ENCODE measurements at regions not wholly inside any gene's neighbourhood (a gene's known extent, or its start where the extent isn't known, plus 50 kb on each side); places are given as distances from the start of the nearest gene placed in this dataset.

DNA sequence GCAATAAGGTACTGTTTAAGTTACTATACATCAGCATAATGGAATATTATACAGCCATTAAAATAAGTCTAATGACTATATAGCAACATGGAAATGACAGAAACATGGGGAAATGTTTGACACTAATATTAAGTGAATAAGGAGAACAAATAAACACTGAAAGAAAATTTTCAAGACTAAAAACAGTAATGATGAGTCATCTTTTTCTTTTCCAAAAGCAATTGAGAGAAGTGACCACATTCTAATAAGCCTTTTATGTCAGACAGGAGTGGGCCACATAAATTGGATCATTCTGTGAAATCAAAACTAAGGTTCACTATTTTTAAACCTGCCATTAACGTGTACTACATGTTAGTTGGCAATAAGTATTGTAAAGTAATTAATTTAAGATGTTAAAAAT is 187.5 kb downstream of the AHR start:
- no peak for DNase-seq

- no peak for DNase-seq
These were observed 188.4 kb downstream of the AHR start for GRCh38 chr7:17486835-17487234.

GRCh38 chr7:17487343-17487742 is 188.9 kb downstream of the AHR start:
- DNase-seq: no peak

- no peak for DNase-seq
These were observed 190.4 kb downstream of the AHR start for GRCh38 chr7:17488829-17489228.

DNA sequence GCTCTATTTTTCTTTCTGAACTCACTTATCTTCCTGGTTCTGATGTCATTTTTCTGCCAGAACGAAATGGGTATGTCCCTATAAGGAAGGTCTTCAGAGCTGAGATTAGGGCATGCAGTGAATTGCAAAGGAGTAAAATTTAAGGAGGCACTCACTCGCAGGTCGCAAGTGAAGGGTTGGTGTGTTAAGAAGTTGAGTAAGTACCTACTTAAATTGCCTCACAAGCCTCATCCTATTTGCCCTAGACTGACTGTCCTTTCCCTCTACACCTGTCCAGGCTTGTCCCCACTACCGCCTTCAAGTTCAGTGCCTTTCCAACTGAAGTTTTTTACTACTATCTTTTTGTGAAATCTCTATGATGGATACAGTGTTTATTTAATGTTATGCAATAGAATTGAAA is 191.5 kb downstream of the AHR start:
- DNase-seq: no peak

GRCh38 chr7:17490825-17491224 is 192.4 kb downstream of the AHR start:
- no peak for DNase-seq

GRCh38 chr7:17492437-17492836 is 194.0 kb downstream of the AHR start:
- no peak for DNase-seq

GRCh38 chr7:17493446-17493845 is 195.0 kb downstream of the AHR start:
- peak; percentile 41 for DNase-seq

GRCh38 chr7:17495655-17496394 is 197.4 kb downstream of the AHR start:
- no peak for DNase-seq

DNA sequence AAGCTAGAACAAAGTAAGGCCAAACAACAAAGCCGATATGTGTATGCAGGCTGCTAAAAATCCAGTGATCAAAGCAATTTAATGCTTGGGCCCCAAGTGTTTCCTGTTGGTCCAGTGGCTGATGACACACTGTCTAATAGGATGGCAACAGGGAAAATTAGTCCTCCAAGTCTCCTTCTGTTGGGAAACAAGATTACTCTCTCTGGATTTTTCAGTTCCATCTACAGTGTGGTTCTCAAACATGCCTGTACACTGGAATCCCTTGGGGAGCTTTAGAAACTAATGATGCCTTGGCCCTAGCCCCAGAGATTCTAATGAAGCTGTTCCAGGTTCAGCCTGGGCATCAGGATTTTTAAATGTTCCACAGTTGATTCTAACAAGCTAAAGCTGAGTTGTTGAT is 198.7 kb downstream of the AHR start:
- peak; percentile 31 for DNase-seq

GRCh38 chr7:17497549-17498167 is 199.2 kb downstream of the AHR start:
- DNase-seq: no peak

- DNase-seq: no peak
These were observed 199.8 kb downstream of the AHR start for GRCh38 chr7:17498230-17498629.

DNA sequence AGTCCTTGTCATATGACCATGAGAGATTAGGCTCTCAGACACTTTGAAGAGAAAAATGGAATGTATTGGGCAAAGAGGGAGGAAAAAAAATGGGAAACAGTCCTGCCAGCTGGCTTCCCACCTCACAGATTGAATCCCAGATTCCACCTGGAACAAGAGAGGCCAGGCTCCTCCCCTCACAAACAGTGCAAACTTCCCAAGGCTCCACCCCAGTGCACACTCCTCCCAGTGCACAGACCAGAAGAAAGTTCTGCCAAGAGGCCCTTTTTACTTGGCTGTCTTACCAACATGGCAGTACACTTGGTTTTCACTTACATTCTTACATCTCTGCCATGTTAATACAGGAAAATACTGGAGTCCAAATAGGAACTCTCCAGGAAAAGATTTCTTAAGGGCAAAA is 202.3 kb downstream of the AHR start:
- no peak for DNase-seq

GRCh38 chr7:17501441-17502212 is 203.2 kb downstream of the AHR start:
- DNase-seq: peak; percentile 69

DNA sequence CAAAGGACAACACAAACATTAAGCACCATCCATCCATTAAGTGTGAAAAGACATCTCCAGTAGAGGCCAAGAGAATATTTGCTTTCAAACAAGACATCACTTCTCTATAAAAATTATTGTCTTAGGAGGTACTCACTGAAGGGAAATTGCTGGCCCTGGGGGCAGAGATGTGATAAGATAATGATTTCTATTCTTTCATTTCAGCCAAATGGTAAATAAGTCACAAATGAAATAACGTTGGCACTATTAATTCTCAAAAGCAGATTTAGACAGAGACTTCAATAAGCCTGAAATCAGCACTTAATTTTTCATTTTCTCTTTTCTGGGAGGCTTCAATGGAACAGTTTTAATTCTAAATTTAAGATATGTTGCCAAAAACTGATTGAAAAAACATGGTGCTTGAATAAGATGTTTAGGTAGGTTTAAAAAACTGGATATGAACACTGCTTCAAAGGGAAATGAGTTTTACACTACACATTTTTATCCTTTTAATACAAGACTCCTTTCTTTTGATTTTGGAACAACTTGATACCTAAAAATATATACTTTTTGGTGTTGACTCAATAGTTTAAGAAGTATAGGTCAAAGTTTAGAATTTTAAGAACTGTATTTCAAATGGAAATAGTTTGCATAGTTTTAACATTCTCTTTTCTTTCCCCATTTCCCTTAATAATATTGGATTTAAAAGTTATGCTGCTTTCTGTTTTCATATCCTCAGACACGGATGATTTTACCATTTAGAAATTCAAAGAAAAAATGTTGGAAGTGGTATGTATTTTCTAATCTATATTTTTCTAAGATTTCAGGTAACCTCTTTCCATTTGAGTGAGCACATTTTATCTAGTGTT is 204.0 kb downstream of the AHR start:
- DNase-seq: peak; percentile 33

GRCh38 chr7:17506095-17506494 is 207.6 kb downstream of the AHR start:
- DNase-seq: peak; percentile 8

- no peak for DNase-seq
These were observed 208.1 kb downstream of the AHR start for GRCh38 chr7:17506596-17506995.

GRCh38 chr7:17507717-17508116 is 209.3 kb downstream of the AHR start:
- no peak for DNase-seq

DNA sequence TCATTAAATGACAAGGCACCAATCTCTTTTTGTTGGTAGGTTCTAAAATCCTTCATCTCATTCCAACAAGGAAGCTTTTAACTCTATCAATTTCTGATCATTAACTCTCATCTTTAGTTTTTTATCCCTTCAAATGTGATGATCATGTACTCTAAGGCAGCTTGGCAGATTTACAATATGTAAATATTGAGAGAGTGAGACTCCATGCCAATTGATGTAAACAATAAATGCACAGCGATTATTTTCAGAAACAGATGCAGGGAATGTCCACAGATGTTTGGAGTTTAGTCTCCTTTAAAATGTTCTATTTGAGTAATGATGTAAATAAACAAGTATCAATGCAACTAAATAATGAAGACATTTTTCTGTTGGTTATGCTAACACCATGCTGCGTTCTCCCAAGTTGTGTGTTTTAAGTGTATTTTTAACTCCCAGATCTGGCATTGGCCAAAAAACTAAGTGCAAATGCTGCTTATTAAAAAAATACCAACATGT is 213.8 kb downstream of the AHR start:
- no peak for DNase-seq

DNA sequence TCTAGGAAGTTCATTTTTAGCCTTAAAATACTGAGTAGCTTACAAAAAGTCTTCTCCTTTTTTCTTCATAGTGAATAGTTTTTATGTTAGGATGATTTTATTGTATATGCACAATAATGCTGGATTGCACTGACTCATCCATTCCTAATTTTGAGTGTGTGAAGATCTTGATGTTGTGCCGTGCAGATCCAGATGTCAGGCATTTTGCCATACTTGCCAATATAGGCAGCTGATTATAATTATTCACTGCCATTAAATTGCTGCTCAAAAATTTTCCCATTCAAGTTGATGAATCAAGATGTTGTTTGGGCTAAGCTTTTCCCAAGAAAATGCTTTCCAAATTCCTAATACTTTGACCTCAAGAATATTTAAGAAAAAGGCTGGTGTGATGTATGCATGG is 218.3 kb downstream of the AHR start:
- DNase-seq: peak; percentile 89

DNA sequence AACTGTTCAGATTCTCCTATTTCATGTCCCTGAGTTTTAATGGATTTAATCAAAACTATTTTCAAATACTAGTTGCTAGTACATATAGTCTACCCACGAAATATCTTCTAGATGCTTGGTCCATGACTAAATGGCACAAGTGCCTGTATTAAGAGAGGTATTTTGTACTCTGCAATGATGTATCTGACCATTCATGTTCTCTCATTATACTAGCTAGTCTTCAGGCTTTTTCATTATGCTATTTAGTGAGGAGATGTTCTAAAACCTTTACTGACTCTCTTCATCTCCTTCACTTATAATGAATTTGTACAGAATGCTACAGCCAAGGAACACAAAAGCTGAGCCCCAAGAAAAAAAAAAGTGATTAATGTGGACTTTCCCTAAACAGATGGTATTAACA is 222.5 kb downstream of the AHR start:
- peak; percentile 56 for DNase-seq

DNA sequence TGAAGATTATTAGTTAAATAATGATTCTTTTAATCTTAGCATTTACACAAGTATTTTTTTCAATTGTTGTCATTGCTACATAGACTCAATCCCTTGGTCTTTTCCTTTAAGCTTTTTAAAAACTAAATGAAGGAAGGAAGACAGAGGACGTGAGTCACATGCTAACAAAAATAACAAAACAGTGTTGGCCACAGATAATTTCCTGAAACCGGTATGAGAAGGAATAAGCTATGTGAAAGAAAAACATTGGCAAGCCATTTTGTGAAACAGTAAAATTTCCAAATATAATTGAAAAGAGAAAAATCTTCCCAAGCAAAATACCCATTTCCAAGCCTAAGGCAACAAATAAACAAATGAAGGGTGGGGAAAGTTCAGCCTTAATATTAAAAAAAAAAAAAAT is 223.0 kb downstream of the AHR start:
- peak; percentile 83 for DNase-seq

Measured in fibroblast of skin of right biceps (primary cell).